Aorta (tissue), 5 donors: ENCODE measurements at regions not wholly inside any gene's neighbourhood (a gene's known extent, or its start where the extent isn't known, plus 50 kb on each side); places are given as distances from the start of the nearest gene placed in this dataset.

Source experiments
- ATAC-seq: fragments of 200-7000 bp; cut with Tn5 transposase; one replicate; pipeline ENCODE4 v1.9.1; 2022; ENCODE audit warnings: moderate library complexity; ENCODE audit not compliant: low FRiP score
- DNase-seq, 2 donors: peaks; one replicate each; pipeline ENCODE4 v3.0.0-alpha.2; 2020
- H3K27ac ChIP-seq, 2 donors: one replicate each; pipeline ENCODE4 v1.5.1; 2013; ENCODE audit warnings: low read length in 2 of 2, mild to moderate bottlenecking in 2 of 2, moderate library complexity in 2 of 2, control low read depth in 1 of 2, inconsistent platforms in 1 of 2, low read depth in 1 of 2
- H3K27me3 ChIP-seq, 2 donors: one replicate each; pipeline ENCODE4 v1.6.1; 2013; ENCODE audit warnings: control low read depth in 1 of 2, low read length in 1 of 2, mild to moderate bottlenecking in 1 of 2, moderate library complexity in 1 of 2; ENCODE audit not compliant: insufficient read depth in 2 of 2, control insufficient read depth in 1 of 2
- H3K36me3 ChIP-seq, 2 donors: one replicate each; pipeline ENCODE4 v1.6.1; 2013; ENCODE audit warnings: control low read depth in 1 of 2, low read length in 1 of 2, mild to moderate bottlenecking in 1 of 2; ENCODE audit not compliant: insufficient read depth in 2 of 2, control insufficient read depth in 1 of 2
- H3K4me1 ChIP-seq, 2 donors: one replicate each; pipeline ENCODE4 v1.6.1; 2013; ENCODE audit warnings: low read length in 2 of 2, control low read depth in 1 of 2, mild to moderate bottlenecking in 1 of 2, moderate library complexity in 1 of 2; ENCODE audit not compliant: insufficient read depth in 2 of 2, control insufficient read depth in 1 of 2
- H3K4me3 ChIP-seq, 2 donors: one replicate each; pipeline ENCODE4 v1.5.1; 2013; ENCODE audit warnings: low read length in 2 of 2, control low read depth in 1 of 2, mild to moderate bottlenecking in 1 of 2
- H3K9me3 ChIP-seq: one replicate; pipeline ENCODE4 v1.6.1; 2013; ENCODE audit warnings: mild to moderate bottlenecking, low read length; ENCODE audit not compliant: control insufficient read depth
- WGBS, 2 donors: extraction: QIAGEN DNeasy Blood & Tissue Kit; methylation state at CpG; one replicate each; pipeline ENCODE4 v1.1.7; 2013; 5-methylcytosine and 5-hydroxymethylcytosine counted together
- intact Hi-C, 2 donors: fragments of 100-400 bp; cut with DNase I; formaldehyde crosslinking; loops; one replicate each; pipeline versions ENCODE4 v1.14.2 to v1.15.0; 2022
- donor health status: healthy with polysubstance abuse.
- donor health status: Bipolar disorder and iron deficiency.
- donor health status: DM: no; HTN: no; CAD: no.
- donor health status: DM: no; HTN: no; CAD: no.
- donor health status: DM: yes; HTN: yes; CAD: no.

DNA sequence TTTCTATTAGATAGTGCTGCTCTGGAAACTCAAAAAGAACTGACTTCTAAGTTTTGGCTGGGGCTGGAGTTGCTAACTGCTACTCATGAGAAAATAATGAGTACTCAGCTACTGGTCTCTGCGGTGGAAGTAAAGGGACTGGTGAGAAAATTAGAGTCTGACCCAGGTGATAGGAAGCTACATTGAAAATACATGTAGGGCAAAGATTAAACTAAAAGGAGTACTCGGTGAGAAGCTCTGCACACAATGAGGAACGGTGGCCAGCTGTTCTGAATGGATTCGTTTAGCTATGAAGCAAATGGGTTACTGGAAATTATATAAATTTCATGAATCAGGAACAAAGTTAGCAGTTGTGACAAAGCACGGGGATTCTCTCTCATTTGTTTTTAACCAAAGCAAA is 512.9 kb upstream of the SGO1 start:
- intact Hi-C loops: no loop called here
- DNase-seq (no peak), ATAC-seq (no peak)
- H3K27me3 ChIP-seq: no peaks in the 10 kb centered on the region
- no peaks in the 10 kb centered on the region for H3K36me3 ChIP-seq
- no peak overlapping the region for H3K27ac ChIP-seq
- no peaks in the 10 kb centered on the region for H3K4me1 ChIP-seq
- no peaks in the 10 kb centered on the region for H3K9me3 ChIP-seq
- WGBS, 2 donors: 97 to 98% methylated on average over 5 of the region's 5 CpGs
- no peak overlapping the region for H3K4me3 ChIP-seq

DNA sequence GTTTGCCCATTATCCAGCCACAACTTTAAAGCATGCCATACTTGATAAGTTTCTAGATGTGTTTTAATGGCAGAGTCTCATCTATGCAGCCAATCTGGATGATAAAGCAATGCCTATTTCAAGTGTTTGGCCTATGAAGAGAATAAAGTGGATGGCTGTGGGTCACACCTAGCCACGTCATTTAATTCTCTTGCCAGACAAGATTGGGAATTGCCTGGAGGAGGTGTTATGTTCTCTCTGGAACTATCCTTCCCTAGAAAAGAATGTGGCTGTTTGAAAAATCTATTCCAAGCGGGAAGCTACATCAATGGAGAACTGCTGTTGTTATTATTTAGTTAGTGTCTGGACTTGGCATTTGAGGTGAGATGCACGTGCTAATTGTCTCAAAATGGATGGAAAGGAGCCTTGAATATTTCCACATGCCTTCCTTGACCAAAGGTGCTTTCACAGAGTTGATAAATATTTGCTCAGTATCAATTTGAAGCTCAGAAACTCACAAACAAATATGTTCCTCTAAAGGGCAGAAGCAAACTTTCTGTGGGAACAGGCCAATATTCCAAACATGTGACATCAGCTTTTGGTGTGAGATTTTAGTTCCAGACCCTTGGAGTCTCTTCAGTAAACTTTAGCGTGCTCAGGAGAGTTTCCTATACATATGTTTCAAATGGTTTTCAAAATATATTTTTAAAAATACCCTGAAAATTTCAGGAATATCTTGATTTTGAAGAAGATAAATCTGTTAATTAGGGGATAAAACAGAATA is 510.6 kb upstream of the SGO1 start:
- no peaks in the 10 kb centered on the region for H3K4me1 ChIP-seq
- H3K9me3 ChIP-seq: no peaks in the 10 kb centered on the region
- no peaks in the 10 kb centered on the region for H3K36me3 ChIP-seq
- ATAC-seq (no peak), DNase-seq (no peak)
- no peak overlapping the region for H3K4me3 ChIP-seq
- intact Hi-C loops: no loop called here
- no peak overlapping the region for H3K27ac ChIP-seq
- no peaks in the 10 kb centered on the region for H3K27me3 ChIP-seq
- WGBS, 2 donors: 79 to 80% methylated on average over 4 of the region's 4 CpGs

DNA sequence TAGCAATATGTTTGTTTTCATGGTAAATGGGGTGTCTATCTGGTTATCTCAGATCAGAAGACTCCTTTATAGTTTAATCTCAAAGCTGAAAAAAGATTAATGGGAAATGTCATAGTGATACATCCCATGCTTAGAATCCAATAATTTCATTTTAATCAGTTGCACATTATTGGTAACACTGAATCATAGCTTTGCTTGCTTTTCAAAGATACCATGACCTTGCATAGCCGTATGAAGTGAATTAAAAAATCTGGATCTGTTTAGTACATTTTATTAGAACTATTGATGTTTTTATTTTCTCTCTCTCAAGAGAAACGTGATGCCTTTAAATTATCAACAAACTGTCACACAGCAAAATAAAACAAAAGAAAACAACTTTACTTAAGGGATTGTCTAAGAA is 506.7 kb upstream of the SGO1 start:
- Histone ChIP-seq H3K27me3 (no peaks in the 10 kb centered on the region), H3K36me3 (no peaks in the 10 kb centered on the region)
- intact Hi-C loops: no loop called here

DNA sequence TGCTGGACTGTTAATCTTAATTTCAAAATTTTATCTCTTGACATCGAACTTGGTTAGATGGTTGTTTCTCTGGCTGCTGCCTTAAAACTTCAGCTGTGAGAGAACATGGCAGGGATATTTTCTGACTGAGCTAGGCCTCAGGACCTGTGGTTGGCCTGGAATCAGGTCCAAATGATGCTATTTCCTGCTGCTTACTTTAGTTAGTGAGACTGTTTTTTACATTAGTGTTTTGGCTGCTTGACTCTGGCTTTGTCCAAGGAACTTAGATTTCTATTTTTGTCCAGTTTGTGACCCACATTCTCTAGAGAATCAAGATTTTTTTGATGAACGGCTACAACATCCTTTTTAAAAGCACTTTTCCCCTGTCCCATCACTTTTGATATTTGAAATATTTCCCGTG is 497.9 kb upstream of the SGO1 start:
- H3K27ac ChIP-seq: peak overlapping the region in 1 of 2 donors; percentile 82
- DNase-seq (peak in 1 of 2 donors; percentile 52), ATAC-seq (peak; percentile 77)
- no peaks in the 10 kb centered on the region for H3K27me3 ChIP-seq
- H3K36me3 ChIP-seq: no peaks in the 10 kb centered on the region
- no peak overlapping the region for H3K4me3 ChIP-seq
- no peaks in the 10 kb centered on the region for H3K9me3 ChIP-seq
- 3 to 8% methylated on average over 3 of the region's 3 CpGs for WGBS, 2 donors
- intact Hi-C loops: no loop called here
- H3K4me1 ChIP-seq: no peaks in the 10 kb centered on the region

More for the DNA sequence above, 506.7 kb upstream of the SGO1 start:
- no peak for DNase-seq
- Histone ChIP-seq H3K4me1 (no peaks in the 10 kb centered on the region), H3K4me3 (no peak overlapping the region), H3K9me3 (no peaks in the 10 kb centered on the region), H3K27ac (no peak overlapping the region)
- no peak for ATAC-seq
- WGBS, 2 donors: 80 to 81% methylated on average over 2 of the region's 2 CpGs

DNA sequence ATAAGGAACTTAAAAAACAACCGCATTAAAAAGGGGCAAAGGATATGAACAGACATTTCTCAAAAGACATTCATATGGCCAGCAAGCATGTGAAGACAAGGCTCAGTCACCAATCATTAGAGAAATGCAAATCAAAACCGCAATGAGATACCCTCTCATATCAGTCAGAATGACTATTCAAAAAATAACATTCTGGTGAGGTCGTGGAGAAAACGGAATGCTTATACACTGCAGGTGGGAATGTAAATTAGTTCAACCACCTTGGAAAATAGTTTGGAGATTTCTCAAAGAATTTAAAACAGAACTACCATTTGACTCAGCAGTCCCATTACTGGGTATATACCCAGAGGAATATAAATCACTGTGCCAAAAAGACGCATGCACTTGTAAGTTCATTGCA is 496.6 kb upstream of the SGO1 start:
- Histone ChIP-seq H3K4me3 (no peak overlapping the region), H3K4me1 (no peaks in the 10 kb centered on the region), H3K36me3 (no peaks in the 10 kb centered on the region), H3K27me3 (no peaks in the 10 kb centered on the region), H3K27ac (no peak overlapping the region), H3K9me3 (no peaks in the 10 kb centered on the region)
- no peak for ATAC-seq
- intact Hi-C loops: no loop called here
- no peak for DNase-seq
- 76 to 86% methylated on average over 5 of the region's 5 CpGs for WGBS, 2 donors

DNA sequence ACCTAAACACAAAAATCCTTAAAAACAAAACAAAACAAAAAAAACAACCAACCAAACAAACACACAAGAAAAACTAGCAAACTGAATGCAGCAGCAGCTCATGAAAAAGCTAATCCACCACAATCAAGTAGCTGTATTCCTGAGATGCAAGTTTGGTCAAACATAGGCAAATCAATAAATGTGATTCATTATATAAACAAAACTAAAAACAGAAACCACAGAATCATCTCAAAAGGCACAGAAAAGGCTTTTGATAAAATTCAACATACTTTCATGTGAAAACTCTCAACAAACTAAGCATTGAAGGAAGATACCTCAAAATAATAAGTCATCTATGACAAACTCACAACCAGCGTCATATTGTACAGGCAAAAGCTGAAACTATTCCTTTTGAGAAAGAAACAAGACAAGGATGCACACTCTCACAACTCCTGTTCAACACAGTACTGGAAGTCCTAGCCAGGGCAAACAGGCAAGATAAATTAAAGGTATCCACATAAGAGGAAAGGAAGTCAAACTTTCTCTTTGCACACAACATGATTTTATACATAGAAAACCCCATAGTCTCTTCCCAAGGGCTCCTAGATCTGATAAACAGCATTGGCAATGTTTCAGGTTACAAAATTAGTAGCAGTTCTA is 495.1 kb upstream of the SGO1 start:
- H3K9me3 ChIP-seq: no peaks in the 10 kb centered on the region
- no peaks in the 10 kb centered on the region for H3K4me1 ChIP-seq
- DNase-seq (no peak), ATAC-seq (no peak)
- H3K4me3 ChIP-seq: no peak overlapping the region
- H3K27ac ChIP-seq: no peak overlapping the region
- no peaks in the 10 kb centered on the region for H3K27me3 ChIP-seq
- no peaks in the 10 kb centered on the region for H3K36me3 ChIP-seq
- 90 to 97% methylated on average over 1 of the region's 1 CpG for WGBS, 2 donors
- intact Hi-C loops: no loop called here

DNA sequence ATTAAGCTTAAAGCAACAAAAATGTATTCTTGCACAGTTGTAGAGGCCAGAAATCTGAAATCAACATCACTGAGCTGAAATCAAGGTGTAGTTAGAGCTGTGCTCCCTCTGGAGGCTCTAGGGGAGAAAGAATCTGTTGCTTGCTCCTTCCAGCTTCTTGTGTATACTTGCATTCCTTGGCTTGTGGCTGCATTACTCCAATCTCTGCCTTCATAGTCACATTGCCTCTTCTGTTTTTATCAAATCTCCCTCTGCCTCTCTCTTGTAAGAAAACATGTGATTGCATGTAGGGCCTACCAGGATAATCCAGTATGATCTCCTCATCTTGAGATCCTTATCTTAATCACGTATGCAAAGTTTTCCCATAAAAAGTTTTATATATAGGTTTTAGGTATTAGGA is 487.9 kb upstream of the SGO1 start:
- ATAC-seq (no peak), DNase-seq (no peak)
- H3K4me1 ChIP-seq: peaks cover 0 to 4% of the 10 kb centered on the region in 2 donors
- H3K36me3 ChIP-seq: no peaks in the 10 kb centered on the region
- no peak overlapping the region for H3K4me3 ChIP-seq
- H3K27me3 ChIP-seq: no peaks in the 10 kb centered on the region
- H3K27ac ChIP-seq: no peak overlapping the region
- WGBS, 2 donors: 94 to 97% methylated on average over 1 of the region's 1 CpG
- H3K9me3 ChIP-seq: peaks cover 1% of the 10 kb centered on the region
- intact Hi-C loops: no loop called here

DNA sequence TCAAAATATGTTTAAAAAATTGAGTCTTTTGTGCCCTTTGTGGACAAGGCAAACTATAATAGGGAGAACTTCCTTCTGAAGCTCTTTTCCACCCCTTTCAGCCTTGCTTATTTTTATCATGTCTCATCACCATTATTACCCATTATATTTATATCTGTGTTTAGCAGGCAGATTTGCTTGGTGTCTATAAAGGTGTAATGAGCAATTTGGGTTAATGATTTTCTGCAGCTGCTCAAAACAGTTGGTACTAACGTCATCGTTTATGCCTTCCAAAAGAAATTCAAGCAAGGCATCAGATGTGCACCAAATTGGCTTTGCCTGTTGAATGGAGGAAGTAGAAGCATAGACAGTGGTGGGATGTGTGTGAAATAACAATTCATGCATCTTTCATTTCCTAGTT is 483.7 kb upstream of the SGO1 start:
- intact Hi-C loops: no loop called here
- Histone ChIP-seq H3K27me3 (no peaks in the 10 kb centered on the region), H3K27ac (no peak overlapping the region), H3K4me3 (no peak overlapping the region), H3K36me3 (no peaks in the 10 kb centered on the region), H3K9me3 (peaks cover 1% of the 10 kb centered on the region), H3K4me1 (peaks cover 0 to 4% of the 10 kb centered on the region in 2 donors)
- DNase-seq (no peak), ATAC-seq (no peak)
- WGBS, 2 donors: 30 to 44% methylated on average over 2 of the region's 2 CpGs

DNA sequence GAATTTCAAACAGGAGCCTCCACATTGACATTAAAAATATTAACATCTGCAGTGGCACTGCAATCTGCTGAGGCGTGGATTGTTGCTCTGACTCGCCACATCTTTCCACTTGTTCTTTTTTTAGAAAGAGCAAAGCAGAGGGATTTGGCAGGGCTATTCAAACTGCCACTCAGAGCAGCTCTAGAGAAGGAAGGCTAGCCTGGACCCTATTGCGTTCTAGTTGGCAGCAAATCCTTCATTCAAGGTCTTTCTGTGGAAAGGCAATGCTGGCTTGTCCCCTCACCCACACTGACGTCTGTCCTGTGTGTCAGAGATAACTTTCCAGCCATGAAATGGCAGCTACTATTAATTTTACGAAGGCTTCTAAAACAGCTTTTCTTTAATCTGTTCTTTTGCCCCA is 483.2 kb upstream of the SGO1 start:
- Histone ChIP-seq H3K4me1 (peaks cover 0 to 4% of the 10 kb centered on the region in 2 donors), H3K27ac (peak overlapping the region in 1 of 2 donors; percentile 64), H3K27me3 (no peaks in the 10 kb centered on the region), H3K36me3 (no peaks in the 10 kb centered on the region), H3K9me3 (peaks cover 1% of the 10 kb centered on the region), H3K4me3 (peak overlapping the region in 1 of 2 donors; percentile 18)
- DNase-seq (peak in 1 of 2 donors; percentile 38), ATAC-seq (peak; percentile 79)
- intact Hi-C loops: no loop called here
- WGBS, 2 donors: 2 to 4% methylated on average over 5 of the region's 5 CpGs
